Calu3 (cell line): ENCODE measurements at regions not wholly inside any gene's neighbourhood (a gene's known extent, or its start where the extent isn't known, plus 50 kb on each side); places are given as distances from the start of the nearest gene placed in this dataset.

Source experiments
- BruUV-seq: library from RNA; stranded (reverse); fragments of 400-500 nt; replicated peaks from 2 replicates; lab custom pipeline; 2021; lab: Mats Ljungman, UMichigan
- CTCF ChIA-PET: fragments of 300-600 bp; sonication (Branson Sonifier 250); formaldehyde crosslinking; loops from one replicate; lab custom pipeline; 2022; ENCODE audit warnings: antibody characterized with exemption; lab: Charles Lee
- DNase-seq: peaks from one replicate; pipeline ENCODE4 v3.0.0; 2022
- H3K27ac Mint-ChIP-seq: one replicate; pipeline ENCODE4 v1.8.0; 2022; ENCODE audit warnings: mixed read lengths; ENCODE audit not compliant: unreplicated experiment
- H3K27me3 Mint-ChIP-seq: one replicate; pipeline ENCODE4 v1.8.0; 2022; ENCODE audit warnings: mixed read lengths; ENCODE audit not compliant: unreplicated experiment
- H3K36me3 Mint-ChIP-seq: one replicate; pipeline ENCODE4 v1.8.0; 2022; ENCODE audit warnings: mild to moderate bottlenecking, moderate library complexity, mixed read lengths; ENCODE audit not compliant: insufficient read depth, unreplicated experiment
- H3K4me1 Mint-ChIP-seq: one replicate; pipeline ENCODE4 v1.8.0; 2022; ENCODE audit warnings: mild to moderate bottlenecking, low read depth, mixed read lengths; ENCODE audit not compliant: unreplicated experiment
- H3K4me3 Mint-ChIP-seq: one replicate; pipeline ENCODE4 v1.8.0; 2022; ENCODE audit warnings: mild to moderate bottlenecking, low read depth, moderate library complexity, mixed read lengths; ENCODE audit not compliant: unreplicated experiment
- H3K9me3 Mint-ChIP-seq: one replicate; pipeline ENCODE4 v1.8.0; 2022; ENCODE audit warnings: low read depth, mixed read lengths; ENCODE audit not compliant: unreplicated experiment
- CTCF ChIP-seq: fragments of 200-600 bp; IDR thresholded peaks from one replicate; pipeline ENCODE4 v1.8.0; 2022; ENCODE audit warnings: antibody characterized with exemption; ENCODE audit not compliant: unreplicated experiment
- intact Hi-C: fragments of 100-400 bp; cut with micrococcal nuclease; formaldehyde crosslinking; loops from one replicate; pipeline ENCODE4 v1.10.0; 2022; ENCODE audit not compliant: unreplicated experiment

- no peaks in the 10 kb centered on the region for H3K36me3 Mint-ChIP-seq
Measured at GRCh38 chr14:42950363-42950762, 1343.7 kb downstream of the LRFN5 start.

GRCh38 chr14:42947991-42948390 is 1341.3 kb downstream of the LRFN5 start:
- DNase-seq = no peak
- H3K27me3 Mint-ChIP-seq = no peaks in the 10 kb centered on the region
- H3K9me3 Mint-ChIP-seq = peaks cover 5% of the 10 kb centered on the region
- CTCF ChIA-PET = no interaction called here
- no peaks in the 10 kb centered on the region for H3K36me3 Mint-ChIP-seq
- intact Hi-C loops = no loop called here
- BruUV-seq = no TSS peak
- H3K4me1 Mint-ChIP-seq = no peaks in the 10 kb centered on the region
- no peak overlapping the region for H3K27ac Mint-ChIP-seq
- no peak for TF ChIP-seq CTCF
- no peak overlapping the region for H3K4me3 Mint-ChIP-seq

More at GRCh38 chr14:42950363-42950762, 1343.7 kb downstream of the LRFN5 start:
- no TSS peak for BruUV-seq
- intact Hi-C loops = no loop called here
- DNase-seq = no peak
- H3K4me3 Mint-ChIP-seq = no peak overlapping the region
- H3K27me3 Mint-ChIP-seq = no peaks in the 10 kb centered on the region
- CTCF ChIA-PET = no interaction called here
- H3K4me1 Mint-ChIP-seq = no peaks in the 10 kb centered on the region
- H3K9me3 Mint-ChIP-seq = peaks cover 2% of the 10 kb centered on the region
- TF ChIP-seq CTCF = no peak
- H3K27ac Mint-ChIP-seq = no peak overlapping the region

GRCh38 chr14:42944284-42944683 is 1337.6 kb downstream of the LRFN5 start:
- CTCF ChIA-PET = no interaction called here
- DNase-seq = no peak
- no peaks in the 10 kb centered on the region for H3K36me3 Mint-ChIP-seq
- H3K27ac Mint-ChIP-seq = no peak overlapping the region
- no TSS peak for BruUV-seq
- intact Hi-C loops = no loop called here
- no peaks in the 10 kb centered on the region for H3K4me1 Mint-ChIP-seq
- H3K4me3 Mint-ChIP-seq = no peak overlapping the region
- no peak for TF ChIP-seq CTCF
- H3K9me3 Mint-ChIP-seq = peaks cover 3% of the 10 kb centered on the region
- no peaks in the 10 kb centered on the region for H3K27me3 Mint-ChIP-seq

GRCh38 chr14:42931308-42931707 is 1324.6 kb downstream of the LRFN5 start:
- H3K27me3 Mint-ChIP-seq = no peaks in the 10 kb centered on the region
- no peaks in the 10 kb centered on the region for H3K4me1 Mint-ChIP-seq
- no peak for TF ChIP-seq CTCF
- intact Hi-C loops = no loop called here
- BruUV-seq = no TSS peak
- DNase-seq = no peak
- no peaks in the 10 kb centered on the region for H3K36me3 Mint-ChIP-seq
- H3K27ac Mint-ChIP-seq = no peak overlapping the region
- CTCF ChIA-PET = no interaction called here
- no peak overlapping the region for H3K4me3 Mint-ChIP-seq
- H3K9me3 Mint-ChIP-seq = peaks cover 9% of the 10 kb centered on the region
